ENCODE measurements at regions not wholly inside any gene's neighbourhood (a gene's known extent, or its start where the extent isn't known, plus 50 kb on each side); places are given as distances from the start of the nearest gene placed in this dataset.

DNA sequence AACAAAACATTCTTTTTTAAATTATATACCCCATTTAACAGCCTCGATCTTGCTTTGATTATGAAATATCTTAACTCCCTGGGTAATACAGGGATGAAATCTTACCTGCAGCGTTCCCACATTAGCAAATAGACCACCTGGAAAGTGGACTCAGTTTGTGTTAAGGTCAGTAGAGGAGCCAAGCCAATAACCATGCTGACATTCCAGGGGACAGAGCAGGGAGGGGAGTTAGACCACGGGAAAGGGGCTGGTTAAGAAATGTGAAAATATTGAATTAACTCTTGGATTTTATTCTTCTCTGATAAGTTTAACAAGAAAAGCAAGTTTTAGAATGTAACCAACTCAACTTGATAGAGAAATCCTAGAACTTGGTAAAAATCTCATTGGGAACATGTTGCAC is 144.9 kb upstream of the CLEC14A start:
- ChIA-PET CTCF (ENCODE audit: low intra/inter-chr PET ratio, low total read pairs) (no interaction called here), POLR2A (no interaction called here)
- no peaks in the 10 kb centered on the region for H3K36me3 ChIP-seq (replicated peaks in 1 of 2; ENCODE audit: control insufficient read depth in 1 of 2, insufficient read depth in 2 of 2, low read length in 2 of 2)
- no peaks in the 10 kb centered on the region for H4K20me1 ChIP-seq (ENCODE audit: insufficient read depth, low read length)
- no peaks in the 10 kb centered on the region for H3K79me2 ChIP-seq (ENCODE audit: insufficient read depth, low read length)
- no peaks in the 10 kb centered on the region for H3K9me3 ChIP-seq (ENCODE audit: low read length)
- H3K27ac ChIP-seq (ENCODE audit: extremely low read length, insufficient read depth, low read length): no peak overlapping the region
- H3K9ac ChIP-seq (ENCODE audit: insufficient read depth, low read depth, low read length): no peak overlapping the region
- H2AFZ ChIP-seq (ENCODE audit: low read length): no peak overlapping the region
- intact Hi-C loops (cut with micrococcal nuclease; ENCODE audit: unreplicated experiment): no loop called here
- H3K27me3 ChIP-seq (ENCODE audit: control insufficient read depth in 1 of 2, insufficient read depth in 2 of 2, low read length in 2 of 2): no peaks in the 10 kb centered on the region
- DNase-seq (ENCODE audit: low spot score) (no peak), FAIRE-seq (no peak), ATAC-seq (no peak)
- H3K4me2 ChIP-seq (ENCODE audit: low read depth, low read length): no peak overlapping the region
- TF ChIP-seq ZSCAN30 (CRISPR knock-in tag; IDR thresholded peaks at IDR 0.05) (no peak), ZC3H4 (CRISPR knock-in tag; IDR thresholded peaks at IDR 0.05; ENCODE audit: borderline replicate concordance) (no peak), CEBPG (CRISPR knock-in tag; IDR thresholded peaks at IDR 0.05) (no peak)
- TF ChIP-seq, protein P1, sequence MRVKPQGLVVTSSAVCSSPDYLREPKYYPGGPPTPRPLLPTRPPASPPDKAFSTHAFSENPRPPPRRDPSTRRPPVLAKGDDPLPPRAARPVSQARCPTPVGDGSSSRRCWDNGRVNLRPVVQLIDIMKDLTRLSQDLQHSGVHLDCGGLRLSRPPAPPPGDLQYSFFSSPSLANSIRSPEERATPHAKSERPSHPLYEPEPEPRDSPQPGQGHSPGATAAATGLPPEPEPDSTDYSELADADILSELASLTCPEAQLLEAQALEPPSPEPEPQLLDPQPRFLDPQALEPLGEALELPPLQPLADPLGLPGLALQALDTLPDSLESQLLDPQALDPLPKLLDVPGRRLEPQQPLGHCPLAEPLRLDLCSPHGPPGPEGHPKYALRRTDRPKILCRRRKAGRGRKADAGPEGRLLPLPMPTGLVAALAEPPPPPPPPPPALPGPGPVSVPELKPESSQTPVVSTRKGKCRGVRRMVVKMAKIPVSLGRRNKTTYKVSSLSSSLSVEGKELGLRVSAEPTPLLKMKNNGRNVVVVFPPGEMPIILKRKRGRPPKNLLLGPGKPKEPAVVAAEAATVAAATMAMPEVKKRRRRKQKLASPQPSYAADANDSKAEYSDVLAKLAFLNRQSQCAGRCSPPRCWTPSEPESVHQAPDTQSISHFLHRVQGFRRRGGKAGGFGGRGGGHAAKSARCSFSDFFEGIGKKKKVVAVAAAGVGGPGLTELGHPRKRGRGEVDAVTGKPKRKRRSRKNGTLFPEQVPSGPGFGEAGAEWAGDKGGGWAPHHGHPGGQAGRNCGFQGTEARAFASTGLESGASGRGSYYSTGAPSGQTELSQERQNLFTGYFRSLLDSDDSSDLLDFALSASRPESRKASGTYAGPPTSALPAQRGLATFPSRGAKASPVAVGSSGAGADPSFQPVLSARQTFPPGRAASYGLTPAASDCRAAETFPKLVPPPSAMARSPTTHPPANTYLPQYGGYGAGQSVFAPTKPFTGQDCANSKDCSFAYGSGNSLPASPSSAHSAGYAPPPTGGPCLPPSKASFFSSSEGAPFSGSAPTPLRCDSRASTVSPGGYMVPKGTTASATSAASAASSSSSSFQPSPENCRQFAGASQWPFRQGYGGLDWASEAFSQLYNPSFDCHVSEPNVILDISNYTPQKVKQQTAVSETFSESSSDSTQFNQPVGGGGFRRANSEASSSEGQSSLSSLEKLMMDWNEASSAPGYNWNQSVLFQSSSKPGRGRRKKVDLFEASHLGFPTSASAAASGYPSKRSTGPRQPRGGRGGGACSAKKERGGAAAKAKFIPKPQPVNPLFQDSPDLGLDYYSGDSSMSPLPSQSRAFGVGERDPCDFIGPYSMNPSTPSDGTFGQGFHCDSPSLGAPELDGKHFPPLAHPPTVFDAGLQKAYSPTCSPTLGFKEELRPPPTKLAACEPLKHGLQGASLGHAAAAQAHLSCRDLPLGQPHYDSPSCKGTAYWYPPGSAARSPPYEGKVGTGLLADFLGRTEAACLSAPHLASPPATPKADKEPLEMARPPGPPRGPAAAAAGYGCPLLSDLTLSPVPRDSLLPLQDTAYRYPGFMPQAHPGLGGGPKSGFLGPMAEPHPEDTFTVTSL (CRISPR knock-in tag; IDR thresholded peaks at IDR 0.05; ENCODE audit: borderline replicate concordance): no peak
- TF ChIP-seq, protein P2, sequence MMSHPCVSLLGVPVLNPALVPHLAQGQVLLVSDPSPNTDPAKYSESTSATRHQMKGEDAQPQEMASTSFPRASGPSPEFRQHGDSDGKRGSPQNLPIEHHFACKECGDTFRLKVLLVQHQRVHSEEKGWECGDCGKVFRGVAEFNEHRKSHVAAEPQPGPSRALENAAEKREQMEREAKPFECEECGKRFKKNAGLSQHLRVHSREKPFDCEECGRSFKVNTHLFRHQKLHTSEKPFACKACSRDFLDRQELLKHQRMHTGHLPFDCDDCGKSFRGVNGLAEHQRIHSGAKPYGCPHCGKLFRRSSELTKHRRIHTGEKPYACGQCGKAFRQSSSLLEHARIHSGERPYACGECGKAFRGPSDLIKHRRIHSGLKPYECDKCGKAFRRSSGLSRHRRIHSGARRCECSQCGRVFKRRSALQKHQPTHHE (CRISPR knock-in tag; IDR thresholded peaks at IDR 0.05; ENCODE audit: borderline replicate concordance): no peak
- in situ Hi-C loops (cut with HindIII; ENCODE audit: extremely low pct_ligation_motif_present, low pct_unique_long_range_greater_than_20kb): no loop called here
- under 1% methylated on average over 3 of the region's 3 CpGs for WGBS (ENCODE audit: low lambda C conversion rate)
- H3K4me1 ChIP-seq (ENCODE audit: insufficient read depth, low read length): no peaks in the 10 kb centered on the region
- no TSS peak for BruUV-seq (replicated peaks)
- H3K4me3 ChIP-seq (replicated peaks in 1 of 3; ENCODE audit: insufficient read depth in 1 of 3, low read depth in 2 of 3, low read length in 3 of 3): no peak overlapping the region

Data from HepG2 (cell line).